DND-41 (cell line): ENCODE measurements at regions not wholly inside any gene's neighbourhood (a gene's known extent, or its start where the extent isn't known, plus 50 kb on each side); places are given as distances from the start of the nearest gene placed in this dataset.

Experiments used
- EZH2 ChIP-seq: IDR thresholded peaks from 3 replicates; pipeline ENCODE4 v1.6.1; 2012; ENCODE audit warnings: borderline replicate concordance, low read depth, mild to moderate bottlenecking, moderate library complexity, low read length, inconsistent platforms; ENCODE audit not compliant: severe bottlenecking
- TF ChIP-seq, protein P1 (sequence below): IDR thresholded peaks from 2 replicates; pipeline ENCODE4 v1.5.1; 2012; ENCODE audit warnings: borderline replicate concordance, low read length, moderate library complexity, mild to moderate bottlenecking; ENCODE audit not compliant: poor library complexity, severe bottlenecking; ENCODE audit errors: extremely low read depth

DNA sequence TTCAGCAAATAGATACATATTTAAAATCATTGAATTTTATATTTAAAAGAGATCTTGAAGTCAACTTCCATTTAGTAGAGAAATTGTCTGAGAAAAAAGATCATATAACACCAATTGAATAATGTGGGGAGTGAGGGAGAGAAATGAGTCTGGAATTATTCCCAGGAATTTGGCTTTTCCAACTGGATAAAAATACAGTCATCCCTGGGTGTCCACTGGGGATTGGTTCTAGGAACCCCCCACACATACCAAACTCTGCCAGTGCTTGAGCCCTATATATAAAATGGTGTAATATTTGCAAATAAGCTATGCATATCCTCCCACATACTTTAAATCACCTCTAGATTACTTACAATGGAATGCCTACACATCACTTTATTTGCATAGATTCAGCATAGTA is 162.8 kb upstream of the SEMA3C start:
- TF ChIP-seq, protein P1, sequence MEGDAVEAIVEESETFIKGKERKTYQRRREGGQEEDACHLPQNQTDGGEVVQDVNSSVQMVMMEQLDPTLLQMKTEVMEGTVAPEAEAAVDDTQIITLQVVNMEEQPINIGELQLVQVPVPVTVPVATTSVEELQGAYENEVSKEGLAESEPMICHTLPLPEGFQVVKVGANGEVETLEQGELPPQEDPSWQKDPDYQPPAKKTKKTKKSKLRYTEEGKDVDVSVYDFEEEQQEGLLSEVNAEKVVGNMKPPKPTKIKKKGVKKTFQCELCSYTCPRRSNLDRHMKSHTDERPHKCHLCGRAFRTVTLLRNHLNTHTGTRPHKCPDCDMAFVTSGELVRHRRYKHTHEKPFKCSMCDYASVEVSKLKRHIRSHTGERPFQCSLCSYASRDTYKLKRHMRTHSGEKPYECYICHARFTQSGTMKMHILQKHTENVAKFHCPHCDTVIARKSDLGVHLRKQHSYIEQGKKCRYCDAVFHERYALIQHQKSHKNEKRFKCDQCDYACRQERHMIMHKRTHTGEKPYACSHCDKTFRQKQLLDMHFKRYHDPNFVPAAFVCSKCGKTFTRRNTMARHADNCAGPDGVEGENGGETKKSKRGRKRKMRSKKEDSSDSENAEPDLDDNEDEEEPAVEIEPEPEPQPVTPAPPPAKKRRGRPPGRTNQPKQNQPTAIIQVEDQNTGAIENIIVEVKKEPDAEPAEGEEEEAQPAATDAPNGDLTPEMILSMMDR = no peak
- TF ChIP-seq EZH2 = no peak
